ENCODE measurements at regions not wholly inside any gene's neighbourhood (a gene's known extent, or its start where the extent isn't known, plus 50 kb on each side); places are given as distances from the start of the nearest gene placed in this dataset.

- TF ChIP-seq CTCF (conservative IDR thresholded peaks at IDR 0.05; ENCODE audit: low read depth, low read length) = no peak
- TF ChIP-seq EZH2 (IDR thresholded peaks at IDR 0.05; ENCODE audit: low read length, unreplicated experiment) = no peak
Measured at GRCh38 chr13:22229916-22230315, 559.0 kb downstream of the FGF9 start.
